Stimulated activated CD8-positive, alpha-beta memory T cell treated with anti-CD3 and anti-CD28 coated beads, Interleukin-4, amount 100 ng/mL, for 1 hour (primary cell): ENCODE measurements at regions not wholly inside any gene's neighbourhood (a gene's known extent, or its start where the extent isn't known, plus 50 kb on each side); places are given as distances from the start of the nearest gene placed in this dataset.

Experiments used
- DNase-seq, 2 donors: peaks; one replicate each; pipeline ENCODE4 v3.0.0-alpha.2; 2020; ENCODE audit warnings: low read depth in 2 of 2, low spot score in 1 of 2

DNA sequence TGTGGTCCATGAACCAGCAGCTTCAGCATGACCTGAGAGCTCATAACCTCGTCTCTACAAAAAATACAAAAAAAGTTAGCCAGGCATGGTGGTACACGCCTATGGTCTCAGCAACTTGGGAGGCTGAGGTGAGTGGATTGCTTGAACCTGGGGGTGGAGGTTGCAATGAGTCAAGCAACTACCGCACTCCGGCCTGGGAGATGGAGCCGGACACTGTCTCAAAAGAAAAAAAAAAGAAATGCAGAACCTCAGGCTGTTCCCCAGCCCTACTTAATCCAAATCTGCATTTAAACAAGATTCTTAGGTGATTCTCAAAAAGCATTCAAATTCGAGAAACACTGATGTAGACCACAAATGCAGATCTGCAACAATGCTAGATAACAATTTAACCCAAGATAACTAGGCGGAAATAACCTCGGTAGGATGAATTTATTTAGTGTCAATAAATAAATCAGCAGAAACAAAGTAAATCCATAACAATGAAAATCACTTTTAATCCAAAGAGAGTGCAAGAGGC, 203.5 kb downstream of the SP3 start:
- no peak for DNase-seq

- DNase-seq, result no peak
Observed at GRCh38 chr2:173762221-173762620, 203.0 kb downstream of the SP3 start.

DNA sequence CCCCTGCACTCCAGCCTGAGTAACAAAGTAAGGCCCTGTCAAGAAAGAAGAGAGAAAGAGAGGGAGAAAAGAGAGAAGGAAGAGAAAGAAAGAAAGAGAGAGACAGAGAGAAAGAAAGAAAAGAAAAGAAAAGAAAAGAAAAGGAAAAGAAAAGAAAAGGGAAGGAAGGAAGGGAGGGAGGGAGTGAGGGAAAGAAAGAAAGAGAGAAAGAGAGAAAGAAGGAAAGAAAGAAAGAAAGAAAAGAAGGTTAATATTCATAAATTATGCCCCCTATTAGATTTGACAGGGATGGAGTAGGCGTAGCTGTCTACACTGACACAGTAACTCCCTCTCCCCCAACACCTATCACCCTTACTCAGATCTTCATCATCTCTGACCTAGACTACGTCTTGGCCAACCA, 202.3 kb downstream of the SP3 start:
- no peak for DNase-seq

DNA sequence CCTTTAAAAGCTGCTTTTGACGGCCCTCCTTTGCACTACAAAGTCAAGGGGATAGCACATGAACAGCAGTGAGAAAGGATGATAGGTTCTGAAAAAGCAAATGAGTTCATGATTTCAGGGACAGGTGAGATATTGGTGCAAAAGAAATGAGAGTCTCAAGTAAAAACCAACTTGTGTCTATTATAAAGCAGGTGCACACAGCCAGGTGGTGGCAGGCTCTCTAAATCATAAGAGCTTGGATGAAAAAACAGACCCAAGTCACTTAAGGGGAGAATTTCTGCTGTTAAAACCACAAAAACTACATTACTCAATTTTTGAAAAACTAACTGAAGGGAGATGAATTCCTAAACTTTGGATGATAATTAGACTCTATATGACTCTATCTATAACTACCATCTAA, 201.5 kb downstream of the SP3 start:
- no peak for DNase-seq

- DNase-seq, result no peak
Observed at GRCh38 chr2:173764094-173764493, 201.1 kb downstream of the SP3 start.

GRCh38 chr2:173766537-173767289, 198.5 kb downstream of the SP3 start:
- no peak for DNase-seq

DNA sequence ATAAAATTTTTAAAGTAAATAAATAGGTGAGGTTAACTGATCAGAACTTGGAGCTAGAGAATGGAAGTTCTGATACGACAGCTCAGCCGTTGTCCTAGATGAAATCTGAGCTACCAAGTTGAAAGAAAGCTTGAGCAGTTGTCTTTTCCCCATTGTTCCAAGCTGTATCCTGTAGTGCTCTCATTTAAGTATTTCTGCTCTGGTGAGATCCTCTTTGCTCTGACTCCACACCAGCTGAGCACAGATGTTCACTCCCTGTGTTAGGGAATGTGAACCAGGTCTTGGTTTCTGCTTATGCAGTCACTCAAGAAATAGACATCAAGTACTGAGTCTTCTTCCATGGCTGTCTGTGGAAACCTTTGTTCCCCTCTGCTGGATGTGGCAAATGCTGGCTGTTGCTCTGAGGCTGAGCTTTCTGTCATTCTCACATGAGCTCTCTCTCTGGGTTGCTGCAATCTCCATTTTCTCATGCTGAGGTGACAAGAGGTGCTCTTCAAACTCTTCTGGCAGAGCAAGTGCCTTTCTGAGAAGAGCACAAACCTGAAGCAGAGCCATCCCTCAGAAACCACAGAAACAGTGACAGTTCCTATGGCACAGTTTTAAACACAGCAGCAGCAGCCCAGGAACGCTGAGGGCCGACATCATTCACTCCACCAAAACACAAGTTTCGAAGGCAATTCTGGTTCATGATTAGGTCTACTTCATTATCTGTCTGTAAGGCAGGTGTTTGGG, 194.1 kb downstream of the SP3 start:
- no peak for DNase-seq

GRCh38 chr2:173772205-173772604, 193.0 kb downstream of the SP3 start:
- DNase-seq, result no peak

DNA sequence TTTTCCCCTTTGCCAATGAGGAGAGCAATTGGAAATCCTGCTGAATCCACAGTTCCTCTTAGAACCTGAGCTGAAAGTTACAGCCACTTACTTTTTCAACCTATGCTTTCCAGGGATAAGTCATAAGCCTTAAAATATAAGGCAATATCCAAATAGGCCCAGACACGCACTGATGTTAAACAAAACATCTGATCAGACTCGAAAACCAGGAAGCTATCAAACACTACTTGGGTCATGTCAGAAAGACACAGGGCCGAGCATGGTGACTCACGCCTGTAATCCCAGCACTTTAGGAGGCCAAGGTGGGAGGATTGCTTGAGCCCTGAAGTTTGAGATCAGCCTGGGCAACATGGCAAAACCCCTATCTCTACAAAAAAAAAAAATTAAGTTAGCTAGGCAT, 192.1 kb downstream of the SP3 start:
- DNase-seq, result no peak

DNA sequence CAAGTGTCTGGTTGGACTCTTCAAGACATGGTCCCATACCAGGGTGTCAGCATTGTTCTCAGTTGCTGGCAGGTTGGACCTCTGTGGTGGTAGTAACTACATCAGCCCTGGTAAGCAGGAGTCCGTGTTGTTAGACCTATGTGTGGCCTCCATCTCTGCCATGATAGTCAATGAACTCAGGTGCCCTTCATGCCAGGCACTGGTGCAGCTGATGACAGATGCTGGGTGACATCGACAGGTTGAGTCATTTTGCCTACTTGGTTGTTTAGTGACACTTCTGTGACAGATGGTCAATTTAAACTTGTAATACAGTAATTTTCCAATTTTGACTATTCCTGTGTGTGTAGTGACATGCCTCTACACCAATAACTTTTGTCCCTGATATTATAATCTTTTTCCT, 189.7 kb downstream of the SP3 start:
- DNase-seq, result no peak

DNA sequence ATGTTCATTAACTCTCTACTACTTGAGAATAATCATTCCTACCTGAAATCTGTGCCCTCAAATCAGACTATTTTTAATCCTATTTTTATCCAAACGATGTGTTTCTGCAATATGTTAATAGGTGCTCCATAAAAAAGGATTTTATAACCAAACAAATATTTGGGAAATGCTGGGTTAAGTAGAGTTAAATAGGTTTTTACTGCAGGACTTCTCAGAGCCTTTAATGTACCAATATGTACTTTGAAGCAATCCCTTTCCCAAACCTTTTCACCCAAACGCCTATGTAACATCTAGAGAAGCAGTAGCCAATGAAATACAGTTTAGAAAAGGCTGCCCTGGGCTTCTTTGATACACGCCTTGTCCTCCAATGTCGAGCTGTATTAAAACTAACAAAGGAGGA, 182.5 kb downstream of the SP3 start:
- DNase-seq, result no peak

DNA sequence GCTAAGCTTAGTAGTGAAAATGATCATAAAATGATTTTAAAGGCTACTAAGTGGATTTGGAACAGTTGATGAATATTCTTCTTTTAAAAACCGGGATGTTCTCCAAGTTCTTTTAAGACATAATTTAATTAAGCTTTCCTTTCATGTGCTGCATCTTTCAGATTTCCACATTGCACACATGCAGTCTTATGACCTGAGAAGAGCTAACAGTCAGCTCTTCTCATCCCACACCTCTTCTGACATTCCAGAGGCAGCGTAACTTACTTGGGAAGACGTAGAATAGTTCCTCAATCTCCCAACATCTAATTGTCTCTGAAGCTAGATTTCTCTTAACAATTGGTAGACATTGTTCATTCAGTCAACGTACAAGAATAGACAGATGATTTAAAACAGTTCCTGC, 181.8 kb downstream of the SP3 start:
- DNase-seq, result no peak

GRCh38 chr2:173785813-173786212, 179.4 kb downstream of the SP3 start:
- no peak for DNase-seq

DNA sequence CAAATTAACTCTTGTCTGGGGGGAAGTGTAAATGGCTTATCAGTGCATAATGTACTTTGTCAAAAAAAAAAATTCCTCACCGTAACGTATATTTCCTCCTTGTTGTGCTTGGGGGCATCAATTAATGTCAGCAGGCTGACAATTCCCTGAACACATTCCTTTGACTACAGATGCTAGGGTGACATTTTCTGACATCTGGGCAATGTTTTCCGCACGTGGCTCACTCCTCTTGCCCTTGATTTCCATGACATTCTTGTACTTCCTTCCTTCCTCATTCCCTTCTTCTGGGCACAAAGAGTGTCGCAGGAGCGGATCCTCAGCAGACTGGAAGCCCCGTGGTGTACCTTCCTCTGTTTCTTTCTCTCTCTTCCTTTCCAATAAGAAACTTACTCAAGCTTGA, 173.7 kb downstream of the SP3 start:
- no peak for DNase-seq

GRCh38 chr2:173792166-173792565, 173.0 kb downstream of the SP3 start:
- DNase-seq, result no peak

DNA sequence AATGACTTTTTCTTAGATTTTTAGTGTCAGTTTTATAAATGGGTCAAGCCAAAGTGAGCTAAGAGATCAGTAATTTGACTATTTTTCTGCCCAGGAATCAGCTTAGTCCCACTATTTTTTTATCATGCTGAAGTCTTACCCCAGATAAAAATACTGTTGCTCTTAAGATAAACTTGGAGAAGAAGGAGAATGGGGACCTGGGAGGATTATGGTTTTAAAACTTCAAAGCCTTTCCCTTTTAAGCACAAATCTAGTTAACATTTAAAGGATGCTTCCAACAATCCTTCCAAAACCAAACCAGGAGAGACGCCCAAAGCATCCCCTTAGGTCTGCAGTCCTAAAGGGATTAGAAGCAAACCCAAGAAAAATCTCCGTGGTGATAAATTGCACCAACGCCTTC, 172.4 kb downstream of the SP3 start:
- no peak for DNase-seq

GRCh38 chr2:173793709-173794565, 171.2 kb downstream of the SP3 start:
- DNase-seq, result no peak

- DNase-seq, result no peak
Observed at GRCh38 chr2:173797586-173798263, 167.4 kb downstream of the SP3 start.

GRCh38 chr2:173802518-173802917, 162.7 kb downstream of the SP3 start:
- no peak for DNase-seq

DNA sequence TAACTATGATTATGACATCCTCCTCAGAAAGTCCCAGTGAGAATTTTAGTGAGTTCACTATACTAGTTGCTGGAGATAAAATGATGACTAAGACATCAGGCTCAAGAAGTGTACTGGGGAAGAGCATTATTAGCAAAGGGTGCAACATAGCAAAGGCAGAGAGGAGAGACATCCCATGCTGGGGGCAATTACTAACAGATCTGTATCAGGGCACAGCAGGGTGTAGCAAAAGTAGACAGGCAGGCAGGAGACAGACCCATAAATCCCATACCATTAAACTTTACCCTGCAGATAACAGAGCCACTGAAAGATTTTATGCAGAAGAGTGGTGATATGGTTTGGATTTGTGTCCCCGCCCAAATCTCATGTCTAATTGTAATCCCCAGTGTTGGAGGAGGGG, 161.7 kb downstream of the SP3 start:
- no peak for DNase-seq

DNA sequence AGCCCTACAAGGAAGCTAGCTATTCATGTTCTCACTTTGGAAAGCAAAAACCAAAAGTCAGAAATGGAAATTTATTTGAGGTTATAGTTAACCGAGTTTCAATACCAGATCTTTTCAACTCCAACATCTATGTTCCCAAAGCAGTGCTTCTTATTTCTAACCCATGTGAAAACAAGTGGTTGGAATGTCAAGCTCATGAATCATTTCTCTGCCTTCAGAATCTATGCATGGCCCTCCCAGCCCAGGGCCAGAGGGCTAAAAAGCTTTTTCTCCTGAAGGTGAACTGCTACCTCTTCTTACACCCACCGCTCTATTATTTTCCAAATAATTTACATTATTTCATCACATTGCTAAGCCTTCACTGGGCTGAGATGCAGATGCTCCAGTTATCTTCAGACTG, 158.4 kb downstream of the SP3 start:
- DNase-seq, result no peak
